Left ventricle myocardium inferior (tissue), 1 donor: ENCODE measurements at regions not wholly inside any gene's neighbourhood (a gene's known extent, or its start where the extent isn't known, plus 50 kb on each side); places are given as distances from the start of the nearest gene placed in this dataset.

Experiments
- DNase-seq: peaks from one replicate; pipeline ENCODE4 v3.0.0-alpha.2; 2020
- H3K27ac ChIP-seq: fragments of 200-600 bp; replicated peaks from 2 replicates; pipeline ENCODE4 v1.8.0; 2021
- H3K27me3 ChIP-seq: fragments of 200-600 bp; 2 replicates; pipeline ENCODE4 v1.8.0; 2021; ENCODE audit warnings: low read depth
- H3K36me3 ChIP-seq: fragments of 200-600 bp; 2 replicates; pipeline ENCODE4 v1.8.0; 2021
- H3K4me1 ChIP-seq: fragments of 200-600 bp; 2 replicates; pipeline ENCODE4 v1.8.0; 2021
- H3K4me3 ChIP-seq: fragments of 200-600 bp; 2 replicates; pipeline ENCODE4 v1.8.0; 2021; ENCODE audit warnings: mild to moderate bottlenecking, moderate library complexity
- H3K9me3 ChIP-seq: fragments of 200-600 bp; replicated peaks from 2 replicates; pipeline ENCODE4 v1.8.0; 2021
- intact Hi-C: fragments of 100-400 bp; cut with micrococcal nuclease; formaldehyde crosslinking; loops from one replicate; pipeline ENCODE4 v1.11.0; 2022
- TF ChIP-seq, protein P1 (sequence below): fragments of 200-600 bp; IDR thresholded peaks from 2 replicates; pipeline ENCODE4 v1.8.0; 2021; ENCODE audit warnings: antibody characterized with exemption, mild to moderate bottlenecking, borderline replicate concordance
- donor health status: DM: no; HTN: yes; CAD: no; lungs with severe emphysema.

DNA sequence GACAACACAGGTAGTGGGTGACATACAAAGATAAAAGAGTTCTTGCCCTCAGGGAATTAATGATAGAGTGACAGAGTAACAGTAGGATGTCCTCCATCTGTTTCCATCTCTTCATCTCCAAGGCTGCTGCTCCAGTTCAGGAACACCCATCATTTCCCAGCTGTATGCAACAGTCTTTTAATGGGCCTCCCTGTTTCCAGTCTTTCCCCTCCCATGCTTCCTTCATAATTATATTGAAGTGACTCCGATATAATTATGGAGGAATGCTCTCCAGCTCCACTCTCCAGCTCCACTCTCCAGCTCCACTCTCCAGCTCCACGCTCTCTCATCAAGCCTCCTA lies 65.3 kb upstream of the MSN start:
- peak overlapping the region; percentile 89 for H3K27ac ChIP-seq
- H3K9me3 ChIP-seq = no peaks in the 10 kb centered on the region
- TF ChIP-seq, protein P1, sequence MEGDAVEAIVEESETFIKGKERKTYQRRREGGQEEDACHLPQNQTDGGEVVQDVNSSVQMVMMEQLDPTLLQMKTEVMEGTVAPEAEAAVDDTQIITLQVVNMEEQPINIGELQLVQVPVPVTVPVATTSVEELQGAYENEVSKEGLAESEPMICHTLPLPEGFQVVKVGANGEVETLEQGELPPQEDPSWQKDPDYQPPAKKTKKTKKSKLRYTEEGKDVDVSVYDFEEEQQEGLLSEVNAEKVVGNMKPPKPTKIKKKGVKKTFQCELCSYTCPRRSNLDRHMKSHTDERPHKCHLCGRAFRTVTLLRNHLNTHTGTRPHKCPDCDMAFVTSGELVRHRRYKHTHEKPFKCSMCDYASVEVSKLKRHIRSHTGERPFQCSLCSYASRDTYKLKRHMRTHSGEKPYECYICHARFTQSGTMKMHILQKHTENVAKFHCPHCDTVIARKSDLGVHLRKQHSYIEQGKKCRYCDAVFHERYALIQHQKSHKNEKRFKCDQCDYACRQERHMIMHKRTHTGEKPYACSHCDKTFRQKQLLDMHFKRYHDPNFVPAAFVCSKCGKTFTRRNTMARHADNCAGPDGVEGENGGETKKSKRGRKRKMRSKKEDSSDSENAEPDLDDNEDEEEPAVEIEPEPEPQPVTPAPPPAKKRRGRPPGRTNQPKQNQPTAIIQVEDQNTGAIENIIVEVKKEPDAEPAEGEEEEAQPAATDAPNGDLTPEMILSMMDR = no peak
- DNase-seq = no peak
- no peak overlapping the region for H3K4me3 ChIP-seq
- no peaks in the 10 kb centered on the region for H3K27me3 ChIP-seq
- intact Hi-C loops = loop anchor here (5.0 to 10.0 kb wide), 2 partner anchors 65 to 103 kb away; partner anchors contain the start of gene MSN
- H3K36me3 ChIP-seq = no peaks in the 10 kb centered on the region
- peaks cover 31% of the 10 kb centered on the region for H3K4me1 ChIP-seq

DNA sequence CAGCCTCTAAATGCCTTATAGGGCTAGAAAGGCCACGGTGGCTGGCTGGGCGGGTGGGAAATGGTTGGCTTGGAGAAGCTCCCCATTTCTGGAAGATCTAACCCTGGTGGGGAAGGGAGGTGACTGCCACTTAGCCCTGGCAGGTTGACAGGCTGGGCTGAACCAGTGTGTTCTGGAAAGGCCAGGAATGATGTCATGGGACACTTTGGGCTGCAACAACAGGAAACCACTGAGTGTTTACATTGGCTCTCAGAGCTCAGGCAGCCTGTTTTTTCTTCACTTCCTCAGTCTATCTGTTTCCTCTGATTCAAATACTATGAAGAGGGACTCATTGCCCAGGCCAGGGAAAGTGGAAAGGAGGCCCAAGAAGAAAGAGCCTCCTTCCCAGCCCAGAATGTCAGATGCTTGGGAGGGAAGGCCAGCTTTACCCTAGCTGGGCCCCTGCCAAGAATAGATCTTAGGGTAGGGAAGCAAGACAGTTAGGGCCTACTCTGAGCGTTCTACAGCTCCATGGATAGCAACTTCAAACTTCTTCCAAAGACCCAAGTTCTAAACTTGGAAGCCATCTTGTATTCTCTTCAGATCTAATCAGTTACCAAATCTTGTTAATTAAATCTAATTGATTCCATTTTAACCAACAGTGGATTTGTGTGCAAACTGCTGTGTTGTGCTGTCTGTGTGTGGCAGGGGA lies 65.8 kb upstream of the MSN start:
- peak overlapping the region; percentile 89 for H3K27ac ChIP-seq
- intact Hi-C loops = loop anchor here (5.0 to 10.0 kb wide), 2 partner anchors 66 to 103 kb away; partner anchors contain the start of gene MSN
- H3K4me3 ChIP-seq = no peak overlapping the region
- peak; percentile 75 for DNase-seq
- H3K36me3 ChIP-seq = no peaks in the 10 kb centered on the region
- peaks cover 36% of the 10 kb centered on the region for H3K4me1 ChIP-seq
- no peaks in the 10 kb centered on the region for H3K9me3 ChIP-seq
- TF ChIP-seq, protein P1 = peak; percentile 48
- H3K27me3 ChIP-seq = no peaks in the 10 kb centered on the region

DNA sequence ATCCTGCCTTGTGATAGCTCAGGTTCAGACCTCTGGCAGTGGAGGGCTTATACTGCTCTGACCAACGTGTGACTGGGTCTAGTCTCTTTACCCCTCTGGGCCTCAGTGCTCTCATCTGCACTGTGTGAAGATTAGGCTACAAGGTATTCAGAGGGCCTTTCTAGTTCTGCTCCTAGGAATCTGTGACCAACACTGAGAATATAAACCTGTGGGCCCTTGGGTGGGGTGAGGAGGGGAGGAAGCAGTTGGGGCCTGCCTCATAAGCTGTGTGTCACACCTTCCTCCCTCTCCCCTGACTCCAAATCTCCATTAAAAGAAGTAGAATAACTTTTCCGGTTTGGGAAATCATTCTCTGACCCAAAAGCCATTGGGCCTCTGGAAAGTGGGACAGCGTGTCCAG lies 66.3 kb upstream of the MSN start:
- intact Hi-C loops = loop anchor here (5.0 to 10.0 kb wide), 2 partner anchors 66 to 104 kb away; partner anchors contain the start of gene MSN
- H3K36me3 ChIP-seq = no peaks in the 10 kb centered on the region
- peaks cover 41% of the 10 kb centered on the region for H3K4me1 ChIP-seq
- no peaks in the 10 kb centered on the region for H3K27me3 ChIP-seq
- no peaks in the 10 kb centered on the region for H3K9me3 ChIP-seq
- no peak overlapping the region for H3K4me3 ChIP-seq
- DNase-seq = no peak
- peak overlapping the region; percentile 89 for H3K27ac ChIP-seq
- TF ChIP-seq, protein P1 = no peak

DNA sequence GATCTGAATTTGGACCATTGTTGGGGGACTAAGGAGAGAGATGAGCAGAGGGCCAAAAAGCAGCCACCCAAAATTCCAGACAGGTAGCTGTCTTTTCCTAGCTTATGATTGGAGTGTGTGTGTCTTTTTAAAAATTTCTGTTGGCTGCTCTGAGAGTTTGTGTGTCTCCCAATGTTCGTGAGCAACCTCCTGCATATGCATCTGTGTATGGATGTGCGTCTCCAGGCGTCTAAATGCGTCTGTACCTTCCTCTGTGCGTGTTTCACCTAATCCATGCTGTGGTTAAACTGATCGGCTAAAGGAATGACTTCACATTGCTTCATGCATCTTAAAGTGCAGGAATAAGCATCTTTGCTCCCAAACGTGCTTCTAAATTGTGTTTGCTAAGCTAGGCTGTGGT lies 65.5 kb upstream of the LAS1L start:
- DNase-seq = no peak
- Histone ChIP-seq H3K27ac (peak overlapping the region; percentile 89), H3K36me3 (no peaks in the 10 kb centered on the region), H3K4me1 (peaks cover 47% of the 10 kb centered on the region), H3K27me3 (no peaks in the 10 kb centered on the region), H3K4me3 (no peak overlapping the region), H3K9me3 (no peaks in the 10 kb centered on the region)
- intact Hi-C loops = loop anchor here (5.0 to 10.0 kb wide), 2 partner anchors 67 to 105 kb away; partner anchors contain the start of gene MSN
- TF ChIP-seq, protein P1 = no peak

DNA sequence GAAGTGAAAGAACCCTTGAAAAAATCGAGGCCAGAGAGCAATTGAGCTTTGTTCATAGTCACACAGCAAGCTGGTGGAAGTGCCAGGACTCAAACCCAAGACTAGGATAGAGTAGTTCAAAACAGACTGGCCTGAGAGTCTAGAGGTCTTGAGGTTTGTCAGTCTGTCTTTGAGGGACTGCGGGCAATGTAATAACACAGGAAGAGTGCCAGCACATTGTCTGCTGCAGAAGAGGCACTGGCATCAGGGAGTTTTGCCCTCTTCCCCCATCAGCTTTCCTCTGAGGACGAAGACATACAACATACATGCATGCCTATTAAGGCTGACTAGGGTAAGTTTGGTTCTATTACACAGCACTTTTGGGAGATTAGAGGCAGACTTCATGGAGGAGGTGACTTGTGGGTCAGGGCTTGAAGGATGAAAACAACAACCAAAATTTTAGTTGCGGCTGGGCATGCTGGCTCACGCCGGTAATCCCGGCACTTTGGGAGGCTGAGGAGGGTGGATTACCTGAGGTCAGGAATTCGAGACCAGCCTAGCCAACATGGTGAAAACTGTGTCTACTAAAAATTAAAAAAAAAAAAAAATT lies 64.1 kb upstream of the LAS1L start:
- intact Hi-C loops = loop anchor here (5.0 kb wide), 1 partner anchor 389 kb away; no protein-coding TSS in a partner anchor
- no peak for DNase-seq
- Histone ChIP-seq H3K27me3 (no peaks in the 10 kb centered on the region), H3K4me3 (no peak overlapping the region), H3K36me3 (no peaks in the 10 kb centered on the region), H3K4me1 (peaks cover 47% of the 10 kb centered on the region), H3K9me3 (no peaks in the 10 kb centered on the region), H3K27ac (peak overlapping the region; percentile 84)
- TF ChIP-seq, protein P1 = no peak
